ENCODE measurements at regions not wholly inside any gene's neighbourhood (a gene's known extent, or its start where the extent isn't known, plus 50 kb on each side); places are given as distances from the start of the nearest gene placed in this dataset.

DNA sequence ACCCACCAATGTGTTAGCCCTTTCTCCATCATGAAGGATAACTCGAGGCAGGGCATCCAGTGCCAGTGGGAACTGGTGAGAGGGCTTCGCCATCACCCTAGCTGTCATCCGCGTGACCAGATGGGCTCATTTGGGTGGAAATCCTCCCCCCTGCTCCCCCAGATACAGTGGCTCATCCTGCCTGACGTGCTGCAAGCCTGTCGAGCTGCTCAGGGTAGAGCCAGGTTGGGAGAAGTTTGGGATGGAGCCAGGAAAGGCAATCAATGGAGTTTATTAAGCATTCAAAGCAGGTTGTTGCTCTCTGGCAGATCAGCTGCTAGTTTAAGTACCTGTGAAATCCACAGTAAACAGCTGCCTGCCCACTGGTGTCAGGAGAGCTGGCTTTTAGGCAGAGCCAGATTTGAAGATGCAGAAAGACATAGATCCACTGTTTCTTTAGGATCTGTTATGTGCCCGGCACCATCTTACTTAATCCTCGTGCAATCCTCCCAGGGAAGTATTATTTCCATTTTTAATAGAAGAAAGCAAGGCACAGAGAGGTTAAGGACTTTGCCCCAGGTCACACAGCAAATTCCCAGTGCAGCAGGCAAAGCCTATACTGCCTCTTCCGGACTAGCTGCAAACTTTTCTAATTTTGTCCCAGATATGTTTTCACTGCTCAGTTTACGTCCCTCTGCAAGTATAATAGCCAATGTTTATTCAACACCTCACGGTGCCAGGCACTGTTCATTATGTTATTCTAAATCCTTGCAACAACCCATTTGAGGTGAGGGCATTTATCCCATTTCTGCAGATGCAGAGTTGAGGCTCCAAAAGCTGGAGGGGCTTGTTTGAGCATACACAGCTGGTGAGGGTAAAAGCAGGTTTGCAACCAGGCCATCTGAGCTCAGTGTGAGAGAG is 54.1 kb upstream of the KCNG1 start:
- TF ChIP-seq POLR2A (IDR thresholded peaks at IDR 0.05; ENCODE audit: low read depth) (no peak), POLR2AphosphoS5 (IDR thresholded peaks at IDR 0.05) (no peak)
- TF ChIP-seq, protein P1, sequence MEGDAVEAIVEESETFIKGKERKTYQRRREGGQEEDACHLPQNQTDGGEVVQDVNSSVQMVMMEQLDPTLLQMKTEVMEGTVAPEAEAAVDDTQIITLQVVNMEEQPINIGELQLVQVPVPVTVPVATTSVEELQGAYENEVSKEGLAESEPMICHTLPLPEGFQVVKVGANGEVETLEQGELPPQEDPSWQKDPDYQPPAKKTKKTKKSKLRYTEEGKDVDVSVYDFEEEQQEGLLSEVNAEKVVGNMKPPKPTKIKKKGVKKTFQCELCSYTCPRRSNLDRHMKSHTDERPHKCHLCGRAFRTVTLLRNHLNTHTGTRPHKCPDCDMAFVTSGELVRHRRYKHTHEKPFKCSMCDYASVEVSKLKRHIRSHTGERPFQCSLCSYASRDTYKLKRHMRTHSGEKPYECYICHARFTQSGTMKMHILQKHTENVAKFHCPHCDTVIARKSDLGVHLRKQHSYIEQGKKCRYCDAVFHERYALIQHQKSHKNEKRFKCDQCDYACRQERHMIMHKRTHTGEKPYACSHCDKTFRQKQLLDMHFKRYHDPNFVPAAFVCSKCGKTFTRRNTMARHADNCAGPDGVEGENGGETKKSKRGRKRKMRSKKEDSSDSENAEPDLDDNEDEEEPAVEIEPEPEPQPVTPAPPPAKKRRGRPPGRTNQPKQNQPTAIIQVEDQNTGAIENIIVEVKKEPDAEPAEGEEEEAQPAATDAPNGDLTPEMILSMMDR (IDR thresholded peaks at IDR 0.05): no peak

Data from esophagus muscularis mucosa (tissue), 3 donors.